ENCODE measurements at regions not wholly inside any gene's neighbourhood (a gene's known extent, or its start where the extent isn't known, plus 50 kb on each side); places are given as distances from the start of the nearest gene placed in this dataset.

- intact Hi-C loops (cut with DNase I; ENCODE audit: low total_unique reads) (no loop called here), in situ Hi-C loops (cut with MboI; ENCODE audit: low pct_ligation_motif_present in 1 of 4, low pct_unique_long_range_greater_than_20kb in 1 of 4, low sequenced_read_pairs in 3 of 4) (no loop called here)
- Histone ChIP-seq H3K4me1 (no peaks in the 10 kb centered on the region), H3K27me3 (no peaks in the 10 kb centered on the region), H3K4me3 (no peak overlapping the region), H3K9me3 (no peaks in the 10 kb centered on the region), H3K27ac (no peak overlapping the region), H3K36me3 (no peaks in the 10 kb centered on the region)
- no peak for DNase-seq
- TF ChIP-seq EP300 (IDR thresholded peaks at IDR 0.05; ENCODE audit: low read depth), result no peak
- no peak for TF ChIP-seq POLR2AphosphoS5 (IDR thresholded peaks at IDR 0.05)
- TF ChIP-seq CTCF (IDR thresholded peaks at IDR 0.05), result no peak
- TF ChIP-seq POLR2A (IDR thresholded peaks at IDR 0.05), result no peak
- WGBS, 2 donors (ENCODE audit: low coverage in 1 of 2), result 62 to 63% methylated on average over 4 of the region's 4 CpGs
Observed at GRCh38 chr1:55980582-55980981, 598.8 kb downstream of the PLPP3 start.

GRCh38 chr1:55974714-55975441 lies 604.5 kb downstream of the PLPP3 start:
- no peaks in the 10 kb centered on the region for H3K36me3 ChIP-seq
- in situ Hi-C loops (cut with MboI; ENCODE audit: low pct_ligation_motif_present in 1 of 4, low pct_unique_long_range_greater_than_20kb in 1 of 4, low sequenced_read_pairs in 3 of 4) (no loop called here), intact Hi-C loops (cut with DNase I; ENCODE audit: low total_unique reads) (no loop called here)
- no peaks in the 10 kb centered on the region for H3K4me1 ChIP-seq
- H3K27ac ChIP-seq, result peak overlapping the region in 3 of 4 donors; percentile 2 to 30 (median 9)
- no peak for DNase-seq
- 49 to 69% methylated on average over 1 of the region's 1 CpG for WGBS, 2 donors (ENCODE audit: low coverage in 1 of 2)
- H3K27me3 ChIP-seq, result no peaks in the 10 kb centered on the region
- H3K9me3 ChIP-seq, result no peaks in the 10 kb centered on the region
- TF ChIP-seq POLR2A (IDR thresholded peaks at IDR 0.05) (no peak), POLR2AphosphoS5 (IDR thresholded peaks at IDR 0.05) (peak in 1 of 3 donors; percentile 61)
- no peak overlapping the region for H3K4me3 ChIP-seq

DNA sequence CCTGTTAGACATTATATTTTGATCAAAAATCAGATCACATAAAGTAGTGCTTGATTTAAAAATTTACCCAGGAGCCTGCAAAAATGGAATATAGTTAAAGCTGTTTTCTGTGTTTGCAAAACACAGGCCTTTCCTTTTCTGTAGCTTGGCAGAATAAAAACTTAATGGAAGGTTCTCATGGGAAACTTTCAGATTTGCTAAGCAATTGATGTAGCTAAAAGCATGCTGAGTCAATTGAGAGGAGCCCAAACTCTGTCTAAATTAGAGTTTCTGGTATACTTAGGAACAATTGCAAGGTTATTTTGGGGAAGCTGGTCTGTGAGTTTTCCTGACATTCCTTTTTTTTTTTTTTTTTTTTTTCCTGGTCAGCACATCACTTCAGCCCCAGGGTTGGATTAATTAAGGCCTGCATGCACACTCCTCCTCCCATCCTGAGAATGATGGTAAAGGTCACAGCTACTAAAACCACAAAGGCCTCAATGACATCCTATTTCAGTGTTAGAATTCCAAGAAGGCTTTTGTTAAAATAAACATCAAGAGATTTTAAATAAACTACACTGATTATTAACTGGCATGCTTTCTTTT lies 608.7 kb downstream of the PLPP3 start:
- in situ Hi-C loops (cut with MboI; ENCODE audit: low pct_ligation_motif_present in 1 of 4, low pct_unique_long_range_greater_than_20kb in 1 of 4, low sequenced_read_pairs in 3 of 4) (no loop called here), intact Hi-C loops (cut with DNase I; ENCODE audit: low total_unique reads) (no loop called here)
- Histone ChIP-seq H3K4me3 (no peak overlapping the region), H3K9me3 (no peaks in the 10 kb centered on the region), H3K4me1 (no peaks in the 10 kb centered on the region), H3K36me3 (no peaks in the 10 kb centered on the region), H3K27ac (no peak overlapping the region), H3K27me3 (no peaks in the 10 kb centered on the region)
- TF ChIP-seq CTCF (IDR thresholded peaks at IDR 0.05) (no peak), POLR2AphosphoS5 (IDR thresholded peaks at IDR 0.05) (no peak), EP300 (IDR thresholded peaks at IDR 0.05; ENCODE audit: low read depth) (no peak), POLR2A (IDR thresholded peaks at IDR 0.05) (no peak)
- no peak for DNase-seq

DNA sequence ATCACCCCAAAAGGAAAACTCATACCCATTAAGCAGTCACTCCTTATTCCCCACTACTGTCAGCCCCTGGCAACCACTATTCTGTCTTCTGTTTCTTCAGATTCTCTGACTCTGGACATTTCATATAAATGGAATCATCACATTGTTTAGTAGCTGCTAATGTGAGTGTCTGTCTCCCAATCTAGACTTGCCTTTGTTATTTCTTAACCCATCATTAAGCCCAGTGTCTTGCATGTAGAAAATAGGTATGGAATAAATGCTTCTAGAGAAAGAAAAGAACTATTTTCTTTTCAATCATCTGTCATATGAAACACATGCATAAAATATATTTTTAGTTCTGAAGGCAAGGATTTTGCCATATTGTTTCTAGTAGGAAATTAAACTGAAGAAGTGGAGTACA lies 610.0 kb downstream of the PLPP3 start:
- no peaks in the 10 kb centered on the region for H3K36me3 ChIP-seq
- H3K27me3 ChIP-seq, result no peaks in the 10 kb centered on the region
- H3K4me1 ChIP-seq, result no peaks in the 10 kb centered on the region
- TF ChIP-seq POLR2AphosphoS5 (IDR thresholded peaks at IDR 0.05) (no peak), CTCF (IDR thresholded peaks at IDR 0.05) (no peak), POLR2A (IDR thresholded peaks at IDR 0.05) (no peak), EP300 (IDR thresholded peaks at IDR 0.05; ENCODE audit: low read depth) (no peak)
- intact Hi-C loops (cut with DNase I; ENCODE audit: low total_unique reads) (no loop called here), in situ Hi-C loops (cut with MboI; ENCODE audit: low pct_ligation_motif_present in 1 of 4, low pct_unique_long_range_greater_than_20kb in 1 of 4, low sequenced_read_pairs in 3 of 4) (no loop called here)
- no peak overlapping the region for H3K4me3 ChIP-seq
- no peak for DNase-seq
- H3K9me3 ChIP-seq, result no peaks in the 10 kb centered on the region
- H3K27ac ChIP-seq, result no peak overlapping the region

DNA sequence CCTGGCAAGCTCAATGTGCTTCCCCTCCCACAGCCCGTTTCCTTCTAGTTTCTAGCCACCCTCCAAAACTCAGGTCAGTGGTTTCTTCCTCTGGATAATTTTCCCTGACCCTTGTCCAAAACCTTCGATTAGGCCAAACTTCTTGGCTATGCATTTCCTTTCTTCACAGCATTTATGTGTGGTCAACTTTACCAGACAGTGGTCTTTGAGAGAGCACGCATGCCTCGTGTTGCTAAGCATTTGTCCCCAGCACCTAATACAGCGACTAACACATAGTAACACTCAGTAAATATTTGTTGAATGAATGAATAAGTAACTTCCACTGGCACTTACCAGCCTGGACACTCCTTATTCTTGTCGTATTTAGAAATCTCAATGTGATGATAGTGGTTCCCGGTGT lies 610.7 kb downstream of the PLPP3 start:
- no peak for DNase-seq
- TF ChIP-seq POLR2AphosphoS5 (IDR thresholded peaks at IDR 0.05) (no peak), POLR2A (IDR thresholded peaks at IDR 0.05) (no peak), EP300 (IDR thresholded peaks at IDR 0.05; ENCODE audit: low read depth) (no peak), CTCF (IDR thresholded peaks at IDR 0.05) (no peak)
- Histone ChIP-seq H3K27me3 (no peaks in the 10 kb centered on the region), H3K27ac (no peak overlapping the region), H3K36me3 (no peaks in the 10 kb centered on the region), H3K4me1 (no peaks in the 10 kb centered on the region), H3K9me3 (no peaks in the 10 kb centered on the region), H3K4me3 (no peak overlapping the region)
- in situ Hi-C loops (cut with MboI; ENCODE audit: low pct_ligation_motif_present in 1 of 4, low pct_unique_long_range_greater_than_20kb in 1 of 4, low sequenced_read_pairs in 3 of 4) (no loop called here), intact Hi-C loops (cut with DNase I; ENCODE audit: low total_unique reads) (no loop called here)
- 69 to 74% methylated on average over 7 of the region's 7 CpGs for WGBS, 2 donors (ENCODE audit: low coverage in 1 of 2)
